GM21515 (cell line): ENCODE measurements at regions not wholly inside any gene's neighbourhood (a gene's known extent, or its start where the extent isn't known, plus 50 kb on each side); places are given as distances from the start of the nearest gene placed in this dataset.

ENCODE experiments used
- ATAC-seq: cut with Tn5 transposase; IDR thresholded peaks from one replicate; pipeline ENCODE4 v1.9.1; 2021; ENCODE audit not compliant: unreplicated experiment

GRCh38 chr4:100970414-100970813 lies 376.9 kb downstream of the PPP3CA start:
- ATAC-seq = no peak

GRCh38 chr4:100969925-100970324 lies 377.4 kb downstream of the PPP3CA start:
- no peak for ATAC-seq

GRCh38 chr4:100968046-100968445 lies 379.3 kb downstream of the PPP3CA start:
- ATAC-seq = no peak

- ATAC-seq = no peak
These were observed 383.7 kb downstream of the PPP3CA start for GRCh38 chr4:100963627-100964026.

GRCh38 chr4:100962698-100963097 lies 384.6 kb downstream of the PPP3CA start:
- ATAC-seq = no peak

- no peak for ATAC-seq
These were observed 387.1 kb downstream of the PPP3CA start for GRCh38 chr4:100960232-100960631.

- ATAC-seq = no peak
These were observed 393.3 kb downstream of the PPP3CA start for GRCh38 chr4:100954046-100954445.

- ATAC-seq = no peak
These were observed 393.7 kb downstream of the PPP3CA start for GRCh38 chr4:100953616-100954015.

GRCh38 chr4:100952590-100952989 lies 394.7 kb downstream of the PPP3CA start:
- no peak for ATAC-seq

- no peak for ATAC-seq
These were observed 397.9 kb downstream of the PPP3CA start for GRCh38 chr4:100949350-100949935.

GRCh38 chr4:100948911-100949310 lies 398.4 kb downstream of the PPP3CA start:
- no peak for ATAC-seq

- ATAC-seq = no peak
These were observed 401.5 kb downstream of the PPP3CA start for GRCh38 chr4:100945789-100946188.

- no peak for ATAC-seq
These were observed 408.6 kb downstream of the PPP3CA start for GRCh38 chr4:100938698-100939097.

GRCh38 chr4:100936661-100937375 lies 410.5 kb downstream of the PPP3CA start:
- ATAC-seq = no peak

GRCh38 chr4:100935090-100935489 lies 412.2 kb downstream of the PPP3CA start:
- ATAC-seq = no peak

- no peak for ATAC-seq
These were observed 413.7 kb downstream of the PPP3CA start for GRCh38 chr4:100933628-100934027.

- ATAC-seq = no peak
These were observed 411.9 kb upstream of the EMCN start for GRCh38 chr4:100929758-100930157.

GRCh38 chr4:100929135-100929534 lies 411.3 kb upstream of the EMCN start:
- no peak for ATAC-seq

- no peak for ATAC-seq
These were observed 408.4 kb upstream of the EMCN start for GRCh38 chr4:100926039-100926717.

GRCh38 chr4:100913685-100914084 lies 395.9 kb upstream of the EMCN start:
- no peak for ATAC-seq

- ATAC-seq = no peak
These were observed 390.7 kb upstream of the EMCN start for GRCh38 chr4:100908540-100908939.
